ENCODE measurements at regions not wholly inside any gene's neighbourhood (a gene's known extent, or its start where the extent isn't known, plus 50 kb on each side); places are given as distances from the start of the nearest gene placed in this dataset.

- DNase-seq, result no peak
Observed at GRCh38 chr14:85445151-85445795, 84.7 kb upstream of the FLRT2 start.

GRCh38 chr14:85447883-85448282 is 82.1 kb upstream of the FLRT2 start:
- DNase-seq, result no peak

DNA sequence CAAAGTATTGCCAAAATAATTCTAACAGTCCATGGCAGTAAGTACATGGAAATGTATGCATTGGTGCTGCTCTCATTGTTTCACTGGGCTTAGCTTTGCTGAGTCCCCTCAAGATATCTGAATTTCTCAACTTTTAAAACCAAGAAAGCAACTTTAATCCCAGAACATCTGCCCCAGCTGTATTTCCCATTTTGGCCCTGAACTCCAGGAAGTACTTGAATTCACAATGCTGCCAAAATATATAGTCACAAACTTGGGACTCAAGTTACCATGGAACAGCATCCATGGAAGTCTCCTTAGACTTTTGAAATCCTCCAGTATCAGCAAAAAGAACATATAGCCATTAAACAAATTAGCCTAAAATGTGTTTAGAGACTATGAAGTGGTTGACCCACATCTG is 78.5 kb upstream of the FLRT2 start:
- DNase-seq, result no peak

DNA sequence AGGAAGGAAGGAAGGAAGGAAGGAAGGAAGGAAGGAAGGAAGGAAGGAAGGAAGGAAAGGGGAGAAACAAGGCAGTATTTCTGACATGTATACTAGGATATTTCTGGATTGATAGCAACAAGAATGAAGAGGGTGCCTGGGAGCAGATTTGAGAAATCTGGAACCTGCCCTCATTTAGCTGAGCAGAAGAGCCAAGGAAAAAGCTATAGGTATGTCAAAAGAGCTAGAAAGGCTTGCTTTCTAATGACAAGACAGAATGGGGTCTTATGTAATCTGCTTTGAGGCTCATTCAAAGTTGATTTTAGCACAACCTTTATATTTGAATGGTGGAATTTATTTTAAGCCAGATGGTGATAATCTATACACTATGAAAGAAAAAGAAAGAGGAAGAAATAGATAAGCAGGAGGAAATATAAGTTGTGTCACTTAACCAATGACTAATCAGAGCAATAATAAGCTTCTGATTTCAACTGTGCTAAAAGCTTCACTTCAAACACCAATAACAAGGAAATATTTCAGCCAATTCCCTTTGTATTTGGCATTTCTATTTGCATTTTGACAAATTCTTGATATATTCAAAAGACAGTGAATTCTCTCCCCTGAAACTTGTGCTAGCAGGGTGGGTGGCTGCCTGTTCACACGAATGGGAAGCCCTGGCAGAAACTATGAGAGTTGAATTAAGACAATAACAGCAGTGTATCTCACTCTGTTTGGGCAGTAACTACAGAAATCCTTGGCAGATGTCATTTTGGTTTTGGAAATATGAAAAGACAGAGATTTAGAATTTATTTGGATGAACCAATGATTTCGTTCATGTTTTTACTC is 76.3 kb upstream of the FLRT2 start:
- no peak for DNase-seq

DNA sequence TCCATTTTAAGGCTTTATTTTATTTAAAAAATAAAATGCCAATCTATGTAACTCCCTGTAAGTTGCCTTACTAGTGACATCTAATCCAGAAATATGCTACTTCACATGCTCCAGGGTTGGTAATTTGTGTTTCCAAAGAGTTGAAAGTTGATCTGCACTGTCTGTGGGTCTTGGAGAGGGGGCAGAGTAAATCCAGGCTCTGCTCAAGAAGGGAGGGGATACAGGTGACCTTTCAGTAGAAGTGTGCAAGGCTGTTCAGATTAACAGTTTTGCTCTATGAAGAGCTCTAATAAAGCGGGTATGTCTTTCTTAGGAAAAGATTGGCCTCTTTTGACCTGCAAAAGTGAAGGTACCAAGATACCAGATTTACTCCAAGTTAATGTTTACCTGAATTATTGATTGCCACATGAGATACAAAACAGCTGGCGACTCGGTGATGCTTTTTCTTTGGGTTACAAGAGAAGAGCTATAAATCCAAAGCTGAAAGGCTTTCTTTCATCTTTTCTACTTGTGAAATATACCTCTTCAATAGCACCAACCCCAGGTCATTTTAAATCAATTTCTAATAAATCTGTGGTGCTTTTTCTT is 75.6 kb upstream of the FLRT2 start:
- no peak for DNase-seq

DNA sequence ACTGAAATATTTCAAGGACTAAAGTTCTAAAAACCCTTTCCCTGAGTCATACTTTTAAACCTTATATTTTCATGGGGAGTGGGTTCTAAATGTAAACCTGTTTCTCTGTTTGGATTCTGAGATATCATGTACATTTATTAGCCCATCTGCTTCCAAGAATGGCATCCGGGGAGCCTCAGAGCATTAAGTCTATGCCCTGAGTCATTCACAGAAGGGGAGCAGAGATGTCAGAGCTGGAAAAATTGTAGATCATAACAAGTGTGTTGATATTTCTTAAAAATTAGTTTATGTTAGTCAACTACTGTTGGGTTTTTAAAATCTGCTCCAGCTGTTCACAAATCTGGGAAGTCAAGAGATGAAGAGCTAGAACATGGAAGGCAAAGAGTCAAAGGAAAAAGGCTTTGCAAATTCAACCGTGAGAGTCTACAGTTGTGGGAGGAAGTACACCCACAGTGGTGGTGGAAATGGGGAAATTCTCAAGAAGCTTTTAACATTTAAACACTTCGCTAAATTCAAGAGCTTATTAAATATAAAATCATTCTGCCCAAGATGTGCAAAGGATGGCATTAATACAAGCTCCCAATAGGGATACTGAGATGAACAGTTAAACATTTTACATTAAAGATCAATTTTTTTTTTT is 70.5 kb upstream of the FLRT2 start:
- DNase-seq, result no peak

DNA sequence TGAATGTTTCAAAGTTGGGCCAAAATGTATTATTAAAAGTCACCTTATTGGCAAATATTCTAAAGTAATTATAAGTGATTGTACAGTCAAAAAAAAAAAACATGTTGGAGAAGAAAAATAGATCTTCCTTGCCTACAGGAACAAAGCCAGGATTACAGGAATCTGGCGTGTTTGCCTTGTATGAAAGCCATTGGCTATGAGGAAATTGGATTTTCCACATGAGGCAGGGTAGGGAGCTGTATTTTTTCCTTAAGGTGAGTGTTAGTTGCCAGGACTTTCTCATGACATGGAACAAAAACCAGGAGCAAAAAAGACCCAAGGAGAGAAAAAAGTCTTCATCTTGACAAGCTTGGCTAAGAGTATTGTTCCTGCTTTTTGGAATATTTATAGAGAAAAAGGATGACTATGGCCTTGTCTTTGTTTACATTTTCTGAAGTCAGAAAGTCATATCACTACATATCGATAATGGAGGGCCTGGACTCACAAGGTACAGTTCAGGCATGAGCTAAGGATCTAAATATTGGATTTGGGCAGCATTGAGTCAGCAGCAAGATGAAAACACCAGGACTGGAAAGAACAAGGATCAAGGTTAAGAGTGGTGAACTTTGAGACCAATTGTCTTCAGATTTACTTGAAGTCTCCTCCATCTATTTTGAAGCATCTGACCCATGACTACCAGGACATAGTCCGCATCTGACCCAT is 68.4 kb upstream of the FLRT2 start:
- DNase-seq, result no peak

DNA sequence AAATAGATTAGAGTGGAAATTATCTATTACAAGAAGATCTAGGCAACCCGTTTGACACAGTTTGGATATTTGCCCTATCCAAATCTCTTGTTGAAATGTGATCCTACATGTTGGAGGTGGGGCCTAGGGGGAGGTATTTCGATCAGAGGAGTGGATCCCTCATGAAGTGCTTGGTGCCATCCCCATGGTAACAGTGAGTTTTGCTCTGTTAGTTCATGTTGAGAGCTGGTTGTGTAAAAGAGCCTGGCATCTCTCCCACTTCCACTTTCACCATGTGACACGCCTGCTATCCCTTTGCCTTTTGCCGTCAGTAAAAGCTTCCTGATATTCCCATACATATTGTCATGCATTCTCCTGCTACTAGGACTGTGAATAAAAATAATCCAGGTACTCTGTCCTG is 66.4 kb upstream of the FLRT2 start:
- no peak for DNase-seq

GRCh38 chr14:85464135-85464895 is 65.6 kb upstream of the FLRT2 start:
- no peak for DNase-seq

DNA sequence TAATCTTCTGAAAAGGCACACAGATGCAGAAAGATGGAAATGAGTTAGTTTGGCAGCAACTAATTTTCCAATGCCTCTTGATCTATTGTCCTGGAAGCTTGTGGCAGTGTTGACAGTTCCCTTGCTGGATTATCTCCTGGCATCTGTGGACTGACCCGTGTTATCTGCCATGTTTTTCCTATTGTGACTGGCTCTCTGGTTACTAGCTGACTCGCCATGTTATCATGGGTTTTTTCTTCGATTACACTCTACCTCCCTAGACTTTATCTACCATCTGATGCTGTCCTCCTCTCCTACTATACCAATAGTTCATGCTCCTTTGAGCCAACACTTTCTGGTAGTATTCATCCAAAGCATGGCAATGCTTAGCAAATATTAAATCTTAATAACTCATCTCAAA is 63.3 kb upstream of the FLRT2 start:
- no peak for DNase-seq

- no peak for DNase-seq
Observed at GRCh38 chr14:85468816-85469215, 61.1 kb upstream of the FLRT2 start.

GRCh38 chr14:85471156-85471555 is 58.8 kb upstream of the FLRT2 start:
- DNase-seq, result no peak

DNA sequence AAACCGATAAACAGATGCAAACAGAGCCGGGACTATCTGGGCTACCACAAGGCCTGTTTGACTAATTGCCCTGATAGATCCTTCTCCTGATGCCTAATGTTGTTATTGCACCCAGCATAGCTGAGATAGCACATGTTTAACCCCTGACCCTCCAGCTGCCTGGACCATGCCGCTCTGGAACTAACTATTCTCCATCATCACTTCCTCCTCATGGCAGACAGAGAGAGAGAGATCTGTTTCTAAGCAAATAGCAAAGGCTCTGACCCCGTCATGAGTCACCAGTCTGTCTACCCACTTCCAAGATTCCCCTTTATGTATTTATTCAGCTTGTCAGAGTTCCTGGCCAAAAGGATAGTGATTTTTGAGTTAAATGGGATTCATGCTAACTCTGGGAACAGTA is 58.2 kb upstream of the FLRT2 start:
- no peak for DNase-seq

DNA sequence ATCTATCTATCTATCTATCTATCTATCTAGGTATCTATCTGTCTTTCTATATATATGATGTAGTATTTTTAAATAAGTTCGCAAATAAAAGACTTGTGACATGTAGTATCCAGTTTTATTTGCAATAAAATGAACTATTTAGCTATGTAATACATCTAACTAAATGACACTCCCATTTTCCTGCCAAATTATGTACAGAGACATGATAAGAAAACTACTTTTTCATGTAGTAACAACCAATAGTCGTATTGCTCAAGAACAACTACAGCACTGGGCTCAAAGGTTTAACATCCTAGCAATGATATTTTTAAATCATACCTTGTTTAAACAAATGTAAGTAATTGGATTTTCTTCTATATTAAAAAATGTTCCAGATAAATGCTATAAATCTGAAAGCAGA is 55.5 kb upstream of the FLRT2 start:
- DNase-seq, result no peak

DNA sequence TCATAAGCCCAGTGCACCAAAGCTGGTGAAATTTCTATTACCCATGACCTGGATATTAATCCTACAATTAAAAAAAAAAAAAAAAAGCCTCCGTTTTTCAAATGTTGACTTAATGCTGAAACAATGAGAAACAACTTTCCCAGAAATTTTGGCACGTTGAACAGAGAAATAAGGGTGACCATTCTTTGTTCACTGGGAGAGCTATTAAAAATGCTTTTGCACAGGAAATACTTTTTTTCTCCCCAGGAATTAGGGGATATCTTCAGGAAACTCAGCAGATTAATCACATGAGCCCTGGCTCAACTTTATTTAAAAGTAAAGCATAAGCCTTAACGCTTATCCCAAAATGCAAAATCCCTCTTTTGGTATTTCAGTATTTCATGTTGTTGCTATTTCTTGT is 54.8 kb upstream of the FLRT2 start:
- DNase-seq, result no peak

- no peak for DNase-seq
Observed at GRCh38 chr14:85479306-85479705, 50.6 kb upstream of the FLRT2 start.

- no peak for DNase-seq
Observed at GRCh38 chr14:85479771-85480170, 50.2 kb upstream of the FLRT2 start.
